Sigmoid colon (tissue), 6 donors: ENCODE measurements at regions not wholly inside any gene's neighbourhood (a gene's known extent, or its start where the extent isn't known, plus 50 kb on each side); places are given as distances from the start of the nearest gene placed in this dataset.
"Not testable (repeated sequence)": the region's sequence is repeated elsewhere in the genome, so short reads cannot be mapped to it uniquely, and the experiment has no call there.

Experiments used
- DNase-seq: peaks from one replicate; pipeline ENCODE4 v3.0.0-alpha.2; 2019
- H3K27ac ChIP-seq, 4 donors: fragments of 200-600 bp; sonication (generic); one replicate each; pipeline ENCODE4 v1.5.1; 2016 to 2019; ENCODE audit warnings: mild to moderate bottlenecking in 1 of 4
- H3K27me3 ChIP-seq, 3 donors: fragments of 200-600 bp; sonication (generic); one replicate each; pipeline ENCODE4 v1.5.1; 2019; ENCODE audit warnings: mild to moderate bottlenecking in 1 of 3
- H3K36me3 ChIP-seq, 4 donors: fragments of 200-600 bp; sonication (generic); one replicate each; pipeline ENCODE4 v1.5.1; 2016 to 2019
- H3K4me1 ChIP-seq, 4 donors: fragments of 200-600 bp; sonication (generic); one replicate each; pipeline ENCODE4 v1.5.1; 2017 to 2019
- H3K4me3 ChIP-seq, 4 donors: fragments of 200-600 bp; sonication (generic); one replicate each; pipeline ENCODE4 v1.5.1; 2017 to 2019; ENCODE audit warnings: mild to moderate bottlenecking in 2 of 4, moderate library complexity in 1 of 4
- H3K9me3 ChIP-seq, 4 donors: fragments of 200-600 bp in 3 of 4; sonication (generic) in 3 of 4; one replicate each; pipeline versions ENCODE4 v1.5.1 to v1.6.1; 2013 to 2019
- EP300 ChIP-seq, 4 donors: sonication (generic); formaldehyde crosslinking; IDR thresholded peaks; one replicate each; pipeline ENCODE4 v1.6.1; 2017; ENCODE audit warnings: antibody characterized with exemption in 4 of 4
- POLR2A ChIP-seq, 2 donors: fragments of 450-650 bp; IDR thresholded peaks; one replicate each; pipeline ENCODE4 v1.6.1; 2016; ENCODE audit warnings: antibody characterized with exemption in 2 of 2, mild to moderate bottlenecking in 2 of 2, moderate library complexity in 2 of 2
- POLR2AphosphoS5 ChIP-seq, 4 donors: sonication (generic); formaldehyde crosslinking; IDR thresholded peaks; one replicate each; pipeline ENCODE4 v1.6.1; 2017; ENCODE audit warnings: antibody characterized with exemption in 4 of 4
- WGBS, 2 donors: extraction: QIAGEN DNeasy Blood & Tissue Kit; methylation state at CpG; one replicate each; pipeline ENCODE4 v1.1.7; 2013; 5-methylcytosine and 5-hydroxymethylcytosine counted together
- intact Hi-C: fragments of 100-400 bp; cut with DNase I; formaldehyde crosslinking; loops from one replicate; pipeline ENCODE4 v1.15.1; 2023
- TF ChIP-seq, protein P1 (sequence below), 4 experiments: fragments of 450-650 bp in 3 of 4; fragments of 200-600 bp in 1 of 4; IDR thresholded peaks; one replicate each; pipeline ENCODE4 v1.5.1; 2016 to 2019; ENCODE audit warnings: antibody characterized with exemption in 4 of 4, mild to moderate bottlenecking in 3 of 4, moderate library complexity in 2 of 4
- donor health status: healthy with polysubstance abuse.
- donor health status: healthy.

DNA sequence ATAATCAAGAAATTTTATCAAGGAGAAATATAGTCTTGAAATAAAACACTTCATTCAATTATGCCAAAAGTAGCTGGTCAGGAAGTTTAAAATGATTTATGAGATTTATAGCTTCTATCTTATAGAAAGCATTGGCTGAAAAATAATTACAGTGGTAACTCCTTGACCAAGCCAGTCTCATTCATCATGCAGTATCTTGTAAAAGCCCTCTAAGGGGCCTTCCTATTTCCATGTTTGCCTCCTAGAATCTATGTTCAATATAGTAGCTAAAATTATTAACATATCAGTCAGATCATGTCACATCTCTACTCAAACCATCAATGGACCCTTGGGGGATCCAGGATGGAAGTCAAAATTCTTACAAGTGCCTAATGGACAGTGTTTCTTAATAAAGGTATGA lies 393.4 kb upstream of the ST8SIA4 start:
- Histone ChIP-seq H3K4me3 (no peak overlapping the region), H3K9me3 (no peaks in the 10 kb centered on the region), H3K36me3 (no peaks in the 10 kb centered on the region), H3K27me3 (no peaks in the 10 kb centered on the region), H3K27ac (no peak overlapping the region), H3K4me1 (no peaks in the 10 kb centered on the region)
- intact Hi-C loops, result no loop called here
- no peak for DNase-seq
- no peak for TF ChIP-seq EP300 (IDR thresholded peaks at IDR 0.05)
- TF ChIP-seq, protein P1, sequence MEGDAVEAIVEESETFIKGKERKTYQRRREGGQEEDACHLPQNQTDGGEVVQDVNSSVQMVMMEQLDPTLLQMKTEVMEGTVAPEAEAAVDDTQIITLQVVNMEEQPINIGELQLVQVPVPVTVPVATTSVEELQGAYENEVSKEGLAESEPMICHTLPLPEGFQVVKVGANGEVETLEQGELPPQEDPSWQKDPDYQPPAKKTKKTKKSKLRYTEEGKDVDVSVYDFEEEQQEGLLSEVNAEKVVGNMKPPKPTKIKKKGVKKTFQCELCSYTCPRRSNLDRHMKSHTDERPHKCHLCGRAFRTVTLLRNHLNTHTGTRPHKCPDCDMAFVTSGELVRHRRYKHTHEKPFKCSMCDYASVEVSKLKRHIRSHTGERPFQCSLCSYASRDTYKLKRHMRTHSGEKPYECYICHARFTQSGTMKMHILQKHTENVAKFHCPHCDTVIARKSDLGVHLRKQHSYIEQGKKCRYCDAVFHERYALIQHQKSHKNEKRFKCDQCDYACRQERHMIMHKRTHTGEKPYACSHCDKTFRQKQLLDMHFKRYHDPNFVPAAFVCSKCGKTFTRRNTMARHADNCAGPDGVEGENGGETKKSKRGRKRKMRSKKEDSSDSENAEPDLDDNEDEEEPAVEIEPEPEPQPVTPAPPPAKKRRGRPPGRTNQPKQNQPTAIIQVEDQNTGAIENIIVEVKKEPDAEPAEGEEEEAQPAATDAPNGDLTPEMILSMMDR (IDR thresholded peaks at IDR 0.05), result no peak
- TF ChIP-seq POLR2AphosphoS5 (IDR thresholded peaks at IDR 0.05), result no peak
- no peak for TF ChIP-seq POLR2A (IDR thresholded peaks at IDR 0.05)

DNA sequence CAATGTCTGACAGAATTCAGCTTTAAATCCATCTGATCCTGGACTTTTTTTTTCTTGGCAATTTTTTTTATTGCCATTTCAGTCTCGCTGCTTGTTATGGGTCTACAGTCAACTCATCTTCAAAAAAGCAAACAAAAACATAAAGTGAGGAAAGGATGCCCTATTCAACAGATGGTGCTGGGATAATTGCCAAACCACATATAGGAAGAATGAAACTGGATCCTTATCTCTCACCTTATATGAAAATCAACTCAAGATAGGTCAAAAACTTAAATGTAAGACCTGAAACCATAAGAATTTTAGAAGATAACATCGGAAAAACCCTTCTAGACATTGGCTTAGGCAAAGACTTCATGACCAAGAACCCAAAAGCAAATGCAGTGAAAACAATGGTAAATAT lies 389.1 kb upstream of the ST8SIA4 start:
- Histone ChIP-seq H3K27me3 (no peaks in the 10 kb centered on the region), H3K4me3 (no peak overlapping the region), H3K4me1 (no peaks in the 10 kb centered on the region), H3K27ac (no peak overlapping the region), H3K9me3 (no peaks in the 10 kb centered on the region), H3K36me3 (no peaks in the 10 kb centered on the region)
- no peak for DNase-seq
- WGBS, 2 donors, result 48 to 73% methylated on average over 2 of the region's 2 CpGs
- intact Hi-C loops, result no loop called here
- TF ChIP-seq POLR2A (IDR thresholded peaks at IDR 0.05) (no peak), POLR2AphosphoS5 (IDR thresholded peaks at IDR 0.05) (no peak), EP300 (IDR thresholded peaks at IDR 0.05) (no peak)
- TF ChIP-seq, protein P1 (IDR thresholded peaks at IDR 0.05), result no peak

DNA sequence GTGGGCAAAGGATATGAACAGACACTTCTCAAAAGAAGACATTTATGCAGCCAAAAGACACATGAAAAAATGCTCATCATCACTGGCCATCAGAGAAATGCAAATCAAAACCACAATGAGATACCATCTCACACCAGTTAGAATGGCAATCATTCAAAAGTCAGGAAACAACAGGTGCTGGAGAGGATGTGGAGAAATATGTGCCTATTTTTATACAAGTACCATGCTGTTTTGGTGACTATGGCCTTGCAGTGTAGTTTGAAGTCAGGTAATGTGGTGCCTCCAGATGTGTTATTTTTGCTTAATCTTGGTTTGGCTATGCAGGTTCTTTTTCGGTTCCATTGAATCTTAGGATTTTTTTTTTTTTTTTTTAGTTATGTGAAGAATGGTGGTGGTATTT lies 387.7 kb upstream of the ST8SIA4 start:
- H3K27me3 ChIP-seq, H3K36me3 ChIP-seq, H3K9me3 ChIP-seq, H3K4me1 ChIP-seq, H3K4me3 ChIP-seq, H3K27ac ChIP-seq, intact Hi-C loops, DNase-seq: not testable (repeated sequence)
- WGBS, 2 donors, result 96 to 98% methylated on average over 1 of the region's 1 CpG

DNA sequence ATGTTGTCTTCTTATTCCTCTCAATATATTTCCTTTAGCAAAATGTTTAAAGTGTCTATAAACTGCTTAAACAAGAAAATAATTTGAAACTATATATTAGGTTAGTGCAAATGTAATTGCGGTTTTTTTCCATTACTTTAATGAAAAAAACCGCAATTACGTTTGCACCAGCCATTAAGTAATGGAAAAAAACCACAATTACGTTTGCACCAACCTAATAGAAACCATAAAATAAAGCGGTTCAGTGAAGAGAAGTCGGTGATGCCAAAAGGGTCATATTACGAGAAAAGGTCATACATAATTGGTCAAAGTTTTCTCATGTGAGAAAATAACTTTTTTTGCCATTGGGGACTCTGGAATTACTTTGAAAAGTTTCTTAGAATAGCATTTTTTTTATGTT lies 385.6 kb upstream of the ST8SIA4 start:
- Histone ChIP-seq H3K36me3 (no peaks in the 10 kb centered on the region), H3K27me3 (no peaks in the 10 kb centered on the region), H3K27ac (no peak overlapping the region), H3K9me3 (no peaks in the 10 kb centered on the region), H3K4me1 (no peaks in the 10 kb centered on the region), H3K4me3 (no peak overlapping the region)
- TF ChIP-seq POLR2A (IDR thresholded peaks at IDR 0.05) (no peak), EP300 (IDR thresholded peaks at IDR 0.05) (no peak), POLR2AphosphoS5 (IDR thresholded peaks at IDR 0.05) (no peak)
- TF ChIP-seq, protein P1 (IDR thresholded peaks at IDR 0.05), result no peak
- DNase-seq, result no peak
- 89 to 93% methylated on average over 7 of the region's 7 CpGs for WGBS, 2 donors
- intact Hi-C loops, result no loop called here

DNA sequence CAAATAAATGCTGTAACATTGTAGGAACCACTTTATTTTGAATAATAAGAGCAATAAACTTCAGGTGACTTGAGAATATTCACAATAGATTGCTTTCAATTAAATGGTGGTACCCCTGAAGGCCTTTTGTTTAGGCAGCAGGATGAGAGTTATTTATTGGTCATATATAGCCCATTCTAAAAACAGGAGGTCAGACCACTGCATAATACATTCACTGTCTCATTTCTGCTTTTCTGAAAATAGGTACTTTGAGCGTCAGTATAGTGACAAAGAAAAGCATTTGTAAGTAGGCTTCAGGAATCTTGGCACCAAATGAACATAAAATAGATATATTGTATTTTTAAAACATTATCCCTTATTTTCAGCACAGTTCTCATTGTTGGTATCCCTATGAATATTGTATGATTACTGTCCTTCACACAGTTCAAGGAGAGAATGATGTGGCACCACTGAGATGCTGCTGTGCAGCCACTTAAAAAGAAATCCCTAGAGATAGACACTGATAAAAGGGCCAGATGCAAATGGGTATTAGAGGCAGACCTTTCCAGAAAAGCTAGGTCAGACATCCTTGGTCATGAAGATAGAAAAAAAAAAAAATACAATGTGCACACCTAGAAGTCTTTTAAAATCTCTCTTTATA lies 381.8 kb upstream of the ST8SIA4 start:
- intact Hi-C loops, result no loop called here
- TF ChIP-seq POLR2A (IDR thresholded peaks at IDR 0.05) (no peak), POLR2AphosphoS5 (IDR thresholded peaks at IDR 0.05) (no peak), EP300 (IDR thresholded peaks at IDR 0.05) (no peak)
- TF ChIP-seq, protein P1 (IDR thresholded peaks at IDR 0.05), result no peak
- H3K9me3 ChIP-seq, result no peaks in the 10 kb centered on the region
- H3K4me1 ChIP-seq, result no peaks in the 10 kb centered on the region
- WGBS, 2 donors, result 85 to 90% methylated on average over 1 of the region's 1 CpG
- H3K27me3 ChIP-seq, result no peaks in the 10 kb centered on the region
- no peaks in the 10 kb centered on the region for H3K36me3 ChIP-seq
- H3K4me3 ChIP-seq, result no peak overlapping the region
- no peak for DNase-seq
- no peak overlapping the region for H3K27ac ChIP-seq

DNA sequence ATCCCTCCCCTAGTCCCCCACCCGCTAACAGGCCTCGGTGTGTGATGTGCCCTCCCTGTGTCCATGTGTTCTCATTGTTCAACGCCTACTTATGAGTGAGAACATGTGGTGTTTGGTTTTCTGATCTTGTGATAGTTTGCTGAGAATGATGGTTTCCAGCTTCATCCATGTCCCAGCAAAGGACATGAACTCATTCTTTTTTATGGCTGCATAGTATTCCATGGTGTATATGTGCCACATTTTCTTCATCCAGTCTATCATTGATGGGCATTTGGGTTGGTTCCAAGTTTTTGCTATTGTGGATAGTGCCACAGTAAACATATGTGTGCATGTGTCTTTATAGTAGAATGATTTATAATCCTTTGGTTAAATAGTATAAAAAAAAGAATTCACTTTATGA lies 380.9 kb upstream of the ST8SIA4 start:
- H3K36me3 ChIP-seq, DNase-seq, H3K4me3 ChIP-seq, intact Hi-C loops, H3K27me3 ChIP-seq, H3K9me3 ChIP-seq, H3K27ac ChIP-seq, H3K4me1 ChIP-seq: not testable (repeated sequence)
- WGBS, 2 donors, result 96 to 97% methylated on average over 3 of the region's 3 CpGs
